ENCODE measurements at regions not wholly inside any gene's neighbourhood (a gene's known extent, or its start where the extent isn't known, plus 50 kb on each side); places are given as distances from the start of the nearest gene placed in this dataset.

DNA sequence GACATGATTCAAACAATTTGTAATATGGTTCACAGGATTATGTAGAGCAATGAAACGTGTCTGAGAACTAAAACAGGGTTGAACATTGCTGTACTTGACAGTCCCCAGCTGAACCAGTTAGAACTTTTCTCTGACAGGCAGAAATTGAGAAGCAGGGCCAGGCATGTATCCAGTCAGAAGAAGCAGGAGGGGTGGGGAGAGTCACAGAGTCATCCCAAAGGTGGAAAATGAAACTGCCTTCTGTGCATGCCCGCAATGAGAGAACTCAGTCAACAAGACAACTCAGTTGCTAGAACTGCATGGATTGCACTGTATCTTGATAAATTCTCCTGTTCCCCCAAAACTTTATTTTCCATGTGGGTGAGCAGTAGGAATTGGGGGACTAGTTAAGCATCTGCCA lies 72.9 kb upstream of the PRLR start (continued):
- TF ChIP-seq, protein P1, sequence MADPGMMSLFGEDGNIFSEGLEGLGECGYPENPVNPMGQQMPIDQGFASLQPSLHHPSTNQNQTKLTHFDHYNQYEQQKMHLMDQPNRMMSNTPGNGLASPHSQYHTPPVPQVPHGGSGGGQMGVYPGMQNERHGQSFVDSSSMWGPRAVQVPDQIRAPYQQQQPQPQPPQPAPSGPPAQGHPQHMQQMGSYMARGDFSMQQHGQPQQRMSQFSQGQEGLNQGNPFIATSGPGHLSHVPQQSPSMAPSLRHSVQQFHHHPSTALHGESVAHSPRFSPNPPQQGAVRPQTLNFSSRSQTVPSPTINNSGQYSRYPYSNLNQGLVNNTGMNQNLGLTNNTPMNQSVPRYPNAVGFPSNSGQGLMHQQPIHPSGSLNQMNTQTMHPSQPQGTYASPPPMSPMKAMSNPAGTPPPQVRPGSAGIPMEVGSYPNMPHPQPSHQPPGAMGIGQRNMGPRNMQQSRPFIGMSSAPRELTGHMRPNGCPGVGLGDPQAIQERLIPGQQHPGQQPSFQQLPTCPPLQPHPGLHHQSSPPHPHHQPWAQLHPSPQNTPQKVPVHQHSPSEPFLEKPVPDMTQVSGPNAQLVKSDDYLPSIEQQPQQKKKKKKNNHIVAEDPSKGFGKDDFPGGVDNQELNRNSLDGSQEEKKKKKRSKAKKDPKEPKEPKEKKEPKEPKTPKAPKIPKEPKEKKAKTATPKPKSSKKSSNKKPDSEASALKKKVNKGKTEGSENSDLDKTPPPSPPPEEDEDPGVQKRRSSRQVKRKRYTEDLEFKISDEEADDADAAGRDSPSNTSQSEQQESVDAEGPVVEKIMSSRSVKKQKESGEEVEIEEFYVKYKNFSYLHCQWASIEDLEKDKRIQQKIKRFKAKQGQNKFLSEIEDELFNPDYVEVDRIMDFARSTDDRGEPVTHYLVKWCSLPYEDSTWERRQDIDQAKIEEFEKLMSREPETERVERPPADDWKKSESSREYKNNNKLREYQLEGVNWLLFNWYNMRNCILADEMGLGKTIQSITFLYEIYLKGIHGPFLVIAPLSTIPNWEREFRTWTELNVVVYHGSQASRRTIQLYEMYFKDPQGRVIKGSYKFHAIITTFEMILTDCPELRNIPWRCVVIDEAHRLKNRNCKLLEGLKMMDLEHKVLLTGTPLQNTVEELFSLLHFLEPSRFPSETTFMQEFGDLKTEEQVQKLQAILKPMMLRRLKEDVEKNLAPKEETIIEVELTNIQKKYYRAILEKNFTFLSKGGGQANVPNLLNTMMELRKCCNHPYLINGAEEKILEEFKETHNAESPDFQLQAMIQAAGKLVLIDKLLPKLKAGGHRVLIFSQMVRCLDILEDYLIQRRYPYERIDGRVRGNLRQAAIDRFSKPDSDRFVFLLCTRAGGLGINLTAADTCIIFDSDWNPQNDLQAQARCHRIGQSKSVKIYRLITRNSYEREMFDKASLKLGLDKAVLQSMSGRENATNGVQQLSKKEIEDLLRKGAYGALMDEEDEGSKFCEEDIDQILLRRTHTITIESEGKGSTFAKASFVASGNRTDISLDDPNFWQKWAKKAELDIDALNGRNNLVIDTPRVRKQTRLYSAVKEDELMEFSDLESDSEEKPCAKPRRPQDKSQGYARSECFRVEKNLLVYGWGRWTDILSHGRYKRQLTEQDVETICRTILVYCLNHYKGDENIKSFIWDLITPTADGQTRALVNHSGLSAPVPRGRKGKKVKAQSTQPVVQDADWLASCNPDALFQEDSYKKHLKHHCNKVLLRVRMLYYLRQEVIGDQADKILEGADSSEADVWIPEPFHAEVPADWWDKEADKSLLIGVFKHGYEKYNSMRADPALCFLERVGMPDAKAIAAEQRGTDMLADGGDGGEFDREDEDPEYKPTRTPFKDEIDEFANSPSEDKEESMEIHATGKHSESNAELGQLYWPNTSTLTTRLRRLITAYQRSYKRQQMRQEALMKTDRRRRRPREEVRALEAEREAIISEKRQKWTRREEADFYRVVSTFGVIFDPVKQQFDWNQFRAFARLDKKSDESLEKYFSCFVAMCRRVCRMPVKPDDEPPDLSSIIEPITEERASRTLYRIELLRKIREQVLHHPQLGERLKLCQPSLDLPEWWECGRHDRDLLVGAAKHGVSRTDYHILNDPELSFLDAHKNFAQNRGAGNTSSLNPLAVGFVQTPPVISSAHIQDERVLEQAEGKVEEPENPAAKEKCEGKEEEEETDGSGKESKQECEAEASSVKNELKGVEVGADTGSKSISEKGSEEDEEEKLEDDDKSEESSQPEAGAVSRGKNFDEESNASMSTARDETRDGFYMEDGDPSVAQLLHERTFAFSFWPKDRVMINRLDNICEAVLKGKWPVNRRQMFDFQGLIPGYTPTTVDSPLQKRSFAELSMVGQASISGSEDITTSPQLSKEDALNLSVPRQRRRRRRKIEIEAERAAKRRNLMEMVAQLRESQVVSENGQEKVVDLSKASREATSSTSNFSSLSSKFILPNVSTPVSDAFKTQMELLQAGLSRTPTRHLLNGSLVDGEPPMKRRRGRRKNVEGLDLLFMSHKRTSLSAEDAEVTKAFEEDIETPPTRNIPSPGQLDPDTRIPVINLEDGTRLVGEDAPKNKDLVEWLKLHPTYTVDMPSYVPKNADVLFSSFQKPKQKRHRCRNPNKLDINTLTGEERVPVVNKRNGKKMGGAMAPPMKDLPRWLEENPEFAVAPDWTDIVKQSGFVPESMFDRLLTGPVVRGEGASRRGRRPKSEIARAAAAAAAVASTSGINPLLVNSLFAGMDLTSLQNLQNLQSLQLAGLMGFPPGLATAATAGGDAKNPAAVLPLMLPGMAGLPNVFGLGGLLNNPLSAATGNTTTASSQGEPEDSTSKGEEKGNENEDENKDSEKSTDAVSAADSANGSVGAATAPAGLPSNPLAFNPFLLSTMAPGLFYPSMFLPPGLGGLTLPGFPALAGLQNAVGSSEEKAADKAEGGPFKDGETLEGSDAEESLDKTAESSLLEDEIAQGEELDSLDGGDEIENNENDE (IDR thresholded peaks at IDR 0.05; ENCODE audit: insufficient replicate concordance, low read length): no peak
- TF ChIP-seq SP2 (IDR thresholded peaks at IDR 0.05; ENCODE audit: low read length) (no peak), CEBPB (IDR thresholded peaks at IDR 0.05; ENCODE audit: low read depth, low read length) (no peak), TEAD4 (IDR thresholded peaks at IDR 0.05; ENCODE audit: low read depth, low read length) (no peak), KDM1A (IDR thresholded peaks at IDR 0.05; ENCODE audit: borderline replicate concordance, low read length) (no peak), CBX5 (IDR thresholded peaks at IDR 0.05; ENCODE audit: low read depth, low read length) (no peak), SP4 (IDR thresholded peaks at IDR 0.05; ENCODE audit: low read length) (no peak), RNF2 (IDR thresholded peaks at IDR 0.05; ENCODE audit: borderline replicate concordance, low read depth, low read length, missing control alignments, poor library complexity, severe bottlenecking) (no peak), POLR2A (IDR thresholded peaks at IDR 0.05; ENCODE audit: control extremely low read depth in 1 of 2, low read depth in 2 of 2, low read length in 2 of 2) (no peak)
- TF ChIP-seq, protein P2, sequence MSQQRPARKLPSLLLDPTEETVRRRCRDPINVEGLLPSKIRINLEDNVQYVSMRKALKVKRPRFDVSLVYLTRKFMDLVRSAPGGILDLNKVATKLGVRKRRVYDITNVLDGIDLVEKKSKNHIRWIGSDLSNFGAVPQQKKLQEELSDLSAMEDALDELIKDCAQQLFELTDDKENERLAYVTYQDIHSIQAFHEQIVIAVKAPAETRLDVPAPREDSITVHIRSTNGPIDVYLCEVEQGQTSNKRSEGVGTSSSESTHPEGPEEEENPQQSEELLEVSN (IDR thresholded peaks at IDR 0.05): no peak
- TF ChIP-seq, protein P3, sequence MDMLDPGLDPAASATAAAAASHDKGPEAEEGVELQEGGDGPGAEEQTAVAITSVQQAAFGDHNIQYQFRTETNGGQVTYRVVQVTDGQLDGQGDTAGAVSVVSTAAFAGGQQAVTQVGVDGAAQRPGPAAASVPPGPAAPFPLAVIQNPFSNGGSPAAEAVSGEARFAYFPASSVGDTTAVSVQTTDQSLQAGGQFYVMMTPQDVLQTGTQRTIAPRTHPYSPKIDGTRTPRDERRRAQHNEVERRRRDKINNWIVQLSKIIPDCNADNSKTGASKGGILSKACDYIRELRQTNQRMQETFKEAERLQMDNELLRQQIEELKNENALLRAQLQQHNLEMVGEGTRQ (IDR thresholded peaks at IDR 0.05; ENCODE audit: low read length): no peak

Measured in H1 (cell line).